PC-9 (cell line): ENCODE measurements at regions not wholly inside any gene's neighbourhood (a gene's known extent, or its start where the extent isn't known, plus 50 kb on each side); places are given as distances from the start of the nearest gene placed in this dataset.

Source experiments
- BruUV-seq: library from RNA; stranded (reverse); fragments of 400-500 nt; replicated peaks from 2 replicates; lab custom pipeline; 2021; lab: Mats Ljungman, UMichigan
- CTCF ChIA-PET: fragments of 300-600 bp; sonication (Branson Sonifier 250); formaldehyde crosslinking; loops from one replicate; lab custom pipeline; 2022; ENCODE audit warnings: antibody characterized with exemption; lab: Charles Lee
- POLR2A ChIA-PET: fragments of 300-600 bp; sonication (Branson Sonifier 250); formaldehyde crosslinking; loops from one replicate; lab custom pipeline; 2022; ENCODE audit warnings: antibody characterized with exemption; ENCODE audit not compliant: unreplicated experiment; lab: Charles Lee
- DNase-seq, 2 experiments: peaks; one replicate each; pipeline versions ENCODE4 v3.0.0 to v3.0.0-alpha.2; 2015 to 2022; ENCODE audit warnings: mixed read lengths in 1 of 2
- H2AFZ ChIP-seq: fragments of 200-600 bp; sonication (generic); 2 replicates; pipeline ENCODE4 v1.8.1; 2017; ENCODE audit warnings: antibody characterized with exemption
- H3F3A ChIP-seq: fragments of 200-600 bp; sonication (generic); 2 replicates; pipeline ENCODE4 v1.8.1; 2017; ENCODE audit warnings: antibody characterized with exemption, mild to moderate bottlenecking, low read depth; ENCODE audit not compliant: insufficient read depth
- H3K27ac ChIP-seq: fragments of 200-600 bp; sonication (generic); 2 replicates; pipeline ENCODE4 v1.6.1; 2016; ENCODE audit warnings: mixed run types
- H3K27me3 ChIP-seq: fragments of 200-600 bp; sonication (generic); 2 replicates; pipeline ENCODE4 v1.6.1; 2016; ENCODE audit warnings: low read depth, mixed run types; ENCODE audit not compliant: insufficient read depth
- H3K36me3 ChIP-seq: fragments of 200-600 bp; sonication (generic); 2 replicates; pipeline ENCODE4 v1.6.1; 2016; ENCODE audit warnings: low read depth, mixed run types
- H3K4me1 ChIP-seq: fragments of 200-600 bp; sonication (generic); replicated peaks from 2 replicates; pipeline ENCODE4 v1.6.1; 2016; ENCODE audit warnings: mixed run types; ENCODE audit not compliant: insufficient read depth
- H3K4me2 ChIP-seq: fragments of 200-600 bp; sonication (generic); 2 replicates; pipeline ENCODE4 v1.6.1; 2017; ENCODE audit warnings: mixed run types
- H3K4me3 ChIP-seq: fragments of 200-600 bp; sonication (generic); 2 replicates; pipeline ENCODE4 v1.6.1; 2016; ENCODE audit warnings: mixed run types
- H3K79me2 ChIP-seq: fragments of 200-600 bp; sonication (generic); 2 replicates; pipeline ENCODE4 v1.6.1; 2017; ENCODE audit warnings: low read depth, mixed run types
- H3K9me2 ChIP-seq: fragments of 200-600 bp; sonication (generic); 2 replicates; pipeline ENCODE4 v1.8.1; 2017; ENCODE audit warnings: mild to moderate bottlenecking; ENCODE audit not compliant: insufficient read depth
- H3K9me3 ChIP-seq: fragments of 200-600 bp; sonication (generic); 2 replicates; pipeline ENCODE4 v1.8.1; 2016; ENCODE audit warnings: low read depth; ENCODE audit not compliant: insufficient read depth
- H4K20me1 ChIP-seq: fragments of 200-600 bp; sonication (generic); 2 replicates; pipeline ENCODE4 v1.8.1; 2017; ENCODE audit not compliant: insufficient read depth
- CTCF ChIP-seq: fragments of 200-600 bp; sonication (generic); conservative IDR thresholded peaks from 2 replicates; pipeline ENCODE4 v1.6.1; 2017; ENCODE audit warnings: mixed run types, antibody characterized with exemption, mild to moderate bottlenecking, moderate library complexity
- EZH2 ChIP-seq: fragments of 200-600 bp; sonication (generic); IDR thresholded peaks from 2 replicates; pipeline ENCODE4 v1.8.0; 2017; ENCODE audit warnings: antibody characterized with exemption, low read depth
- intact Hi-C: fragments of 100-400 bp; cut with micrococcal nuclease; formaldehyde crosslinking; loops from one replicate; pipeline ENCODE4 v1.10.0; 2022; ENCODE audit not compliant: unreplicated experiment

- TF ChIP-seq CTCF: no peak
- no peak for TF ChIP-seq EZH2
- BruUV-seq: no TSS peak
- CTCF ChIA-PET: no interaction called here
Measured at GRCh38 chr15:93228546-93228945, 139.5 kb upstream of the RGMA start.

GRCh38 chr15:93223803-93224202 is 134.8 kb upstream of the RGMA start:
- no peak overlapping the region for H3K4me2 ChIP-seq
- H4K20me1 ChIP-seq: no peaks in the 10 kb centered on the region
- H3K36me3 ChIP-seq: no peaks in the 10 kb centered on the region
- no peak overlapping the region for H3K27ac ChIP-seq
- intact Hi-C loops: no loop called here
- no peaks in the 10 kb centered on the region for H3K9me3 ChIP-seq
- H3K79me2 ChIP-seq: no peaks in the 10 kb centered on the region
- no peaks in the 10 kb centered on the region for H3K9me2 ChIP-seq
- ChIA-PET CTCF (no interaction called here), POLR2A (no interaction called here)
- no peak for TF ChIP-seq CTCF
- no peak for TF ChIP-seq EZH2
- H3F3A ChIP-seq: no peaks in the 10 kb centered on the region
- H3K27me3 ChIP-seq: peaks cover 56% of the 10 kb centered on the region
- H2AFZ ChIP-seq: no peak overlapping the region
- no peak for DNase-seq
- no peak overlapping the region for H3K4me3 ChIP-seq
- BruUV-seq: no TSS peak
- no peaks in the 10 kb centered on the region for H3K4me1 ChIP-seq

More at GRCh38 chr15:93228546-93228945, 139.5 kb upstream of the RGMA start:
- no peaks in the 10 kb centered on the region for H3K9me2 ChIP-seq
- no peaks in the 10 kb centered on the region for H3K4me1 ChIP-seq
- POLR2A ChIA-PET: no interaction called here
- H3K9me3 ChIP-seq: no peaks in the 10 kb centered on the region
- intact Hi-C loops: no loop called here
- no peak for DNase-seq
- H3K79me2 ChIP-seq: no peaks in the 10 kb centered on the region
- peaks cover 49% of the 10 kb centered on the region for H3K27me3 ChIP-seq
- no peaks in the 10 kb centered on the region for H3K36me3 ChIP-seq
- H4K20me1 ChIP-seq: no peaks in the 10 kb centered on the region
- H3K4me3 ChIP-seq: no peak overlapping the region
- no peak overlapping the region for H2AFZ ChIP-seq
- no peak overlapping the region for H3K27ac ChIP-seq
- no peaks in the 10 kb centered on the region for H3F3A ChIP-seq
- H3K4me2 ChIP-seq: no peak overlapping the region

GRCh38 chr15:93221759-93222158 is 132.7 kb upstream of the RGMA start:
- no peaks in the 10 kb centered on the region for H4K20me1 ChIP-seq
- H3K27ac ChIP-seq: no peak overlapping the region
- H3K27me3 ChIP-seq: peaks cover 73% of the 10 kb centered on the region
- no peaks in the 10 kb centered on the region for H3K9me2 ChIP-seq
- no peaks in the 10 kb centered on the region for H3K9me3 ChIP-seq
- no peaks in the 10 kb centered on the region for H3K4me1 ChIP-seq
- intact Hi-C loops: no loop called here
- no peak for TF ChIP-seq CTCF
- TF ChIP-seq EZH2: no peak
- CTCF ChIA-PET: no interaction called here
- no peak for DNase-seq
- no peaks in the 10 kb centered on the region for H3K79me2 ChIP-seq
- H3F3A ChIP-seq: no peaks in the 10 kb centered on the region
- no peak overlapping the region for H3K4me3 ChIP-seq
- POLR2A ChIA-PET: no interaction called here
- no peak overlapping the region for H2AFZ ChIP-seq
- H3K36me3 ChIP-seq: no peaks in the 10 kb centered on the region
- no peak overlapping the region for H3K4me2 ChIP-seq
- BruUV-seq: no TSS peak
